ENCODE measurements at regions not wholly inside any gene's neighbourhood (a gene's known extent, or its start where the extent isn't known, plus 50 kb on each side); places are given as distances from the start of the nearest gene placed in this dataset.
"Not testable (repeated sequence)": the region's sequence is repeated elsewhere in the genome, so short reads cannot be mapped to it uniquely, and the experiment has no call there.

- Mint-ChIP-seq H3K27me3 (no peaks in the 10 kb centered on the region), H3K27ac (no peak overlapping the region), H3K36me3 (no peaks in the 10 kb centered on the region), H3K9me3 (peaks cover 11% of the 10 kb centered on the region), H3K4me3 (no peak overlapping the region), H3K4me1 (no peaks in the 10 kb centered on the region)
- ATAC-seq = no peak
Observed at GRCh38 chr6:86500035-86500434, 437.3 kb upstream of the HTR1E start.

DNA sequence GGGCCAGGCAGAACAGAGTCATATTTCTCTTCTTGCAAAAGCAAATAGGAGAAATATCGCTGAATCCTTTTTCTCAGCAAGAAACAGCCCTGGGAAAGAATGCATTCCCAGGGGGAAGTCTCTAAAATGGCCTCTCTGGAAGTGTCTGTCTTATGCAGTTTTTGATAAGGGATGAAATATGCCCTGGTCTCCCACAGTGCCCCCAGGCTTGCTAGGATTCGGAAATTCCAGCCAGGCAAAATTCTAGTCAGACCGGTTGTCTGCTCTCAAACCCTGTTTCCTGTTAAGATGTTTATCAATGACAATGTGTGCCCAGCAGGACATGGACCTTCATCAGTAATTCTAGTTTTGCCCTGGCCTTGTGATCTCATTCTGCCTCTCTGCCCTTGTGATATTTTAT, 448.3 kb upstream of the HTR1E start:
- not testable (repeated sequence) for ATAC-seq, H3K9me3 Mint-ChIP-seq, H3K27me3 Mint-ChIP-seq, H3K27ac Mint-ChIP-seq, H3K4me3 Mint-ChIP-seq, H3K36me3 Mint-ChIP-seq, H3K4me1 Mint-ChIP-seq

DNA sequence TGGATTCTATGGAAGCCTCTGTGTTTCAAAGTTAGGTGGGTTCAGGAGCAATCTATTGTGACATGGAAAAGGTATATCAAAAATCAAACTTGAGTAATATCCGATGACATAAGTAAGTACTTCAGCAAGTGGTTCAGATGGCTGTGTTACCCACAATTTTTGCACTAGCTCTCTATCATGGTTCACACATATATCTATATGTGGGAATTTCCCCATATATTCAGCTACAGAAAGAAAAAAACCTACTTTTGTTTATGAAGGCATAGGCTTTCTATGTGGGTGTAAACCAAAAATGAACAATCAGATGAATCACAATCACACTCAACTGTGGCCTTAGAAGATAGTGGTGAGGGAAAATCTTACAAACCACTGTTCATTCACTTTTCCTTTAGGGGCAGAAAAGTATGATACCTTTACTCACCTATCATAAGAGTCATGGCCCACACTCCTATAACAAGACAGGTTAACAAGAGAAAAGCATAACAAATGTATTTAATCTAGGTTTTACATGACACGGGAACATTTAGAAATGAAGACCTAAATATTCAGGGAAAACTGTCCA, 449.6 kb upstream of the HTR1E start:
- no peaks in the 10 kb centered on the region for H3K27me3 Mint-ChIP-seq
- no peak overlapping the region for H3K4me3 Mint-ChIP-seq
- H3K36me3 Mint-ChIP-seq = no peaks in the 10 kb centered on the region
- H3K4me1 Mint-ChIP-seq = no peaks in the 10 kb centered on the region
- H3K27ac Mint-ChIP-seq = no peak overlapping the region
- peaks cover 9% of the 10 kb centered on the region for H3K9me3 Mint-ChIP-seq
- ATAC-seq = no peak

GRCh38 chr6:86478316-86478715, 459.0 kb upstream of the HTR1E start:
- not testable (repeated sequence) for ATAC-seq, H3K36me3 Mint-ChIP-seq, H3K4me3 Mint-ChIP-seq, H3K27ac Mint-ChIP-seq, H3K27me3 Mint-ChIP-seq, H3K4me1 Mint-ChIP-seq, H3K9me3 Mint-ChIP-seq

DNA sequence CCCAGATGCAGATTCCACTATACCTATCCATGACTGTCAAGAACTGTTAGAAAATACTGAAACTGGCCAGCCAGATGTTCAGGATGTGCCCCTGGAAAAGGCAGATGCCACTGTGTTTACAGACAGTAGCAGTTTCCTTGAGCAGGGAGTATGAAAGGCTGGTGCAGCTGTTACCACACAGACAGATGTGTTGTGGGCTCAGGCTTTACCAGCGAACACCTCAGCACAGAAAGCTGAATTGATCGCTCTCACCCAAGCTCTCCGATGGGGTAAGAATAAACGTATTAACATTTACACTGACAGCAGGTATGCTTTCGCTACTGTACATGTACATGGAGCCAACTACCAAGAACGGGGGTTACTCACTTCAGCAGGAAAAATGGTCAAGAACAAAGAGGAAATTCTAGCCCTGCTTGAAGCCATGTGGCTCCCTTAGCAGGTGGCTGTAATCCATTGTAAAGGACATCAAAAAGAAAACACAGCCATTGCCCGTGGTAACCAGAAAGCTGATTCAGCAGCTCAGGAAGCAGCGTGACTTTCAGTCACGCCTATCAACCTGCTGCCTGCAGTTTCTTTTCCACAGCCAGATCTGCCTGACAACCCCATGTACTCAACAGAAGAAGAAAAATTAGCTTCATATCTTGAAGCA, 459.7 kb upstream of the HTR1E start:
- no peak overlapping the region for H3K4me3 Mint-ChIP-seq
- no peaks in the 10 kb centered on the region for H3K36me3 Mint-ChIP-seq
- peaks cover 2% of the 10 kb centered on the region for H3K9me3 Mint-ChIP-seq
- no peak overlapping the region for H3K27ac Mint-ChIP-seq
- H3K27me3 Mint-ChIP-seq = no peaks in the 10 kb centered on the region
- no peaks in the 10 kb centered on the region for H3K4me1 Mint-ChIP-seq
- ATAC-seq = no peak

DNA sequence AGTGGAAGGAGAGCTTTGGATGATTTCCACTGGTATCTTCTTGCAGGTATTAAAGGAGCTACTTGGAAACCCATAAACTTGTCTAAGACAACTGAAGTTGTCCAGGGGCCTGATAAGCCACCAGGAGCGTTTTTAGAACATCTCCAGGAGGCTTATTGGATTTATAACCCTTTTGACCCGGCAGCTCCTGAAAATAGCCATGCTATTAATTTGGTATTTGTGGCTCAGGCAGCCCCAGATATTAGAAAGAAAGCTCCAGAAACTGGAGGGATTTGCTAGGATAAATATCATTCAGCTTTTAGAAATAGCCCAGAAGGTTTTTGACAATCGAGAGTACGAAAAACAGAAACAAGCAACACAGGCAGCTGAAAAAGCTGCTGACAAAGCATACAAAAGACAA, 461.0 kb upstream of the HTR1E start:
- Mint-ChIP-seq H3K9me3 (peaks cover 2% of the 10 kb centered on the region), H3K36me3 (no peaks in the 10 kb centered on the region), H3K27ac (no peak overlapping the region), H3K4me3 (no peak overlapping the region), H3K27me3 (no peaks in the 10 kb centered on the region), H3K4me1 (no peaks in the 10 kb centered on the region)
- no peak for ATAC-seq

DNA sequence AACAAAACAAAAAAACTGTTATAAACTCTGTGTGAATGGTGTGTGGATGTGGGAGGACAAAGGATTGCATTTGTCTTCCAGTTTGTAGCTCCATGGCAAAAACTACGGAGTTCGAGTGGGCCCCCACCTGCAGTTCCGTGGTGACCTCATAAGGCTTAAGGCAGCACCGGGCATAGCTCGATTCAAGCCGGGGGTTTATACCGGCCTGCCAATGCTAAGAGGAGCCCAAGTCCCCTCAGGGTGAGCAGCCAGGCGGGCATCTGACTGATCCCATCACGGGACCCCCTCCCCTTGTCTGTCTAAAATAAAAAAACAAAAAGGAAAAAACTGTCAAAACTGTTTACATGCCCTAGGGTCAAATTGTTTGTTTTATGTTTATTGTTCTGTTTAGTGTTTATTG, 463.2 kb upstream of the HTR1E start:
- Mint-ChIP-seq H3K9me3 (no peaks in the 10 kb centered on the region), H3K27ac (no peak overlapping the region), H3K4me1 (no peaks in the 10 kb centered on the region), H3K4me3 (no peak overlapping the region), H3K36me3 (no peaks in the 10 kb centered on the region), H3K27me3 (no peaks in the 10 kb centered on the region)
- ATAC-seq = no peak

- Mint-ChIP-seq H3K4me3 (no peak overlapping the region), H3K9me3 (no peaks in the 10 kb centered on the region), H3K4me1 (no peaks in the 10 kb centered on the region), H3K27me3 (no peaks in the 10 kb centered on the region), H3K27ac (no peak overlapping the region), H3K36me3 (no peaks in the 10 kb centered on the region)
- no peak for ATAC-seq
Observed at GRCh38 chr6:86471791-86472190, 465.5 kb upstream of the HTR1E start.

GRCh38 chr6:86459978-86460377, 477.4 kb upstream of the HTR1E start:
- no peaks in the 10 kb centered on the region for H3K27me3 Mint-ChIP-seq
- H3K4me3 Mint-ChIP-seq = no peak overlapping the region
- no peak overlapping the region for H3K27ac Mint-ChIP-seq

DNA sequence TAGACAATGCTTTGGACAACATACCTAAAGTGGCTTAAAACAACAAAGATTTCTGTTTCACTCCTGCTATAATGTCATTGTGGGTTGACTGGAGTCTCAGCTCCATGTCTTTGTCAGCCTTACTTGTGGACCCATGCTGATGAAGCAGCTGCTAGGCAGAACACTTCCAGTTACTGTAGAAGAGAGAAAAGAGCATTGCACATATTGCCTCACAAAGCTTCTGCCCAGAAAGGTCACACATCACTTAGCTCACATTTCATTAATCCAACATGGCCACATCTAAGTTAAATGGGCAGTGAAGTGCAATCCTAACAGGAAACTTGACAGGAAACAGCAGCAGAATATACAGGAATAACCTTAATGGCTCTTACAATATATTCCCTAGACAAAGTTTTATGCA, 480.5 kb upstream of the HTR1E start:
- no peak overlapping the region for H3K27ac Mint-ChIP-seq
- peaks cover 20% of the 10 kb centered on the region for H3K9me3 Mint-ChIP-seq
- no peak overlapping the region for H3K4me3 Mint-ChIP-seq
- no peak for ATAC-seq
- no peaks in the 10 kb centered on the region for H3K36me3 Mint-ChIP-seq
- H3K4me1 Mint-ChIP-seq = no peaks in the 10 kb centered on the region
- H3K27me3 Mint-ChIP-seq = no peaks in the 10 kb centered on the region

More at GRCh38 chr6:86459978-86460377, 477.4 kb upstream of the HTR1E start:
- Mint-ChIP-seq H3K9me3 (peaks cover 17% of the 10 kb centered on the region), H3K36me3 (no peaks in the 10 kb centered on the region), H3K4me1 (no peaks in the 10 kb centered on the region)
- no peak for ATAC-seq

- Mint-ChIP-seq H3K27me3 (no peaks in the 10 kb centered on the region), H3K4me1 (no peaks in the 10 kb centered on the region), H3K9me3 (peaks cover 11% of the 10 kb centered on the region), H3K4me3 (no peak overlapping the region), H3K27ac (no peak overlapping the region), H3K36me3 (no peaks in the 10 kb centered on the region)
- ATAC-seq = no peak
Observed at GRCh38 chr6:86453232-86453631, 484.1 kb upstream of the HTR1E start.

DNA sequence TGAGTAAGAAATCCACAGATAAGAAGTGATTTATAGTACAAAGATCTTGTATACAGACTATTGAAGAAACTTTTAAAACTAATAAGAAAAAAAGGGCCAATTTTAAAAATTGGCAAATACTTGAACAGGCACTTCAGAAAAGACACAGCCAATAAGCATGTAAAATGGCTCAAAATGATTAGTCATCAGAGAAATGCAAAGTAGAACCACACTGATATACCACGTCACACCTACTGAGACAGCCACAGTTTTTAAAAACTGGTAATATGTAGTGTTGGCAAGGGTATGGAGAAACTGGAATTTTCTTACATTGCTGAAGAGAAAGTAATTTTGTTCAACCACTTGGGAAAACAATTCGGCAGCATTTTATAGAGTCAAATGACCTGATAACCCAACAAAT, 488.9 kb upstream of the HTR1E start:
- no peak overlapping the region for H3K27ac Mint-ChIP-seq
- peaks cover 7% of the 10 kb centered on the region for H3K9me3 Mint-ChIP-seq
- H3K27me3 Mint-ChIP-seq = no peaks in the 10 kb centered on the region
- no peak overlapping the region for H3K4me3 Mint-ChIP-seq
- no peaks in the 10 kb centered on the region for H3K36me3 Mint-ChIP-seq
- H3K4me1 Mint-ChIP-seq = no peaks in the 10 kb centered on the region
- no peak for ATAC-seq

- ATAC-seq = no peak
- H3K4me1 Mint-ChIP-seq = no peaks in the 10 kb centered on the region
- H3K4me3 Mint-ChIP-seq = no peak overlapping the region
- no peaks in the 10 kb centered on the region for H3K9me3 Mint-ChIP-seq
- H3K27me3 Mint-ChIP-seq = no peaks in the 10 kb centered on the region
- H3K27ac Mint-ChIP-seq = no peak overlapping the region
- no peaks in the 10 kb centered on the region for H3K36me3 Mint-ChIP-seq
Observed at GRCh38 chr6:86440608-86441007, 496.7 kb upstream of the HTR1E start.

GRCh38 chr6:86423571-86423970, 513.8 kb upstream of the HTR1E start:
- H3K27me3 Mint-ChIP-seq = no peaks in the 10 kb centered on the region
- no peak overlapping the region for H3K4me3 Mint-ChIP-seq
- no peak for ATAC-seq
- no peak overlapping the region for H3K27ac Mint-ChIP-seq
- H3K9me3 Mint-ChIP-seq = no peaks in the 10 kb centered on the region
- no peaks in the 10 kb centered on the region for H3K36me3 Mint-ChIP-seq
- H3K4me1 Mint-ChIP-seq = no peaks in the 10 kb centered on the region

- Mint-ChIP-seq H3K9me3 (peaks cover 5% of the 10 kb centered on the region), H3K27me3 (no peaks in the 10 kb centered on the region), H3K4me3 (no peak overlapping the region), H3K4me1 (no peaks in the 10 kb centered on the region), H3K36me3 (no peaks in the 10 kb centered on the region), H3K27ac (no peak overlapping the region)
- no peak for ATAC-seq
Observed at GRCh38 chr6:86412057-86412456, 525.3 kb upstream of the HTR1E start.

DNA sequence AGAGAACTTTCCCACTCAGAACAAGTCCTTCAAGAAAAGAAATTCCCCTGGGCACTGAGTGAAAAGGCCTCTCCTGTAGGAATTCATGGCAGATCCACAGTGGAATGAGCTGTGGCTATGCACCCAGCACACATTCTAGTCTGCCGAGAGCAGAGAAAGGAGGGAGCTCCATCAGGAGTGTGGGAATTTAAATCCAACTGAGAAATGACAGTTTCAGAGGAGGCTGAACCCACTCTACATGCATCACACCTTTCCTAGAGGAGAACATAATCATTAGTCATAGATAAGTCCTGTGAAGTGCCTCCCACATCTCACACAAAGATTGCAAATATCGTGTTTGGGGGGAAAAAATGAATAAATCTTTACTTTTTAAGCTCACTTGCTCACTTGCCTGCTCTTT, 530.2 kb upstream of the HTR1E start:
- no peaks in the 10 kb centered on the region for H3K36me3 Mint-ChIP-seq
- ATAC-seq = no peak
- no peaks in the 10 kb centered on the region for H3K27me3 Mint-ChIP-seq
- no peak overlapping the region for H3K27ac Mint-ChIP-seq
- H3K9me3 Mint-ChIP-seq = peaks cover 6% of the 10 kb centered on the region
- no peak overlapping the region for H3K4me3 Mint-ChIP-seq
- no peaks in the 10 kb centered on the region for H3K4me1 Mint-ChIP-seq

GRCh38 chr6:86392850-86393249, 544.5 kb upstream of the HTR1E start:
- H3K27me3 Mint-ChIP-seq, H3K4me1 Mint-ChIP-seq, H3K4me3 Mint-ChIP-seq, ATAC-seq, H3K36me3 Mint-ChIP-seq, H3K27ac Mint-ChIP-seq: not testable (repeated sequence)
- peaks cover 11% of the 10 kb centered on the region for H3K9me3 Mint-ChIP-seq
